ENCODE measurements at regions not wholly inside any gene's neighbourhood (a gene's known extent, or its start where the extent isn't known, plus 50 kb on each side); places are given as distances from the start of the nearest gene placed in this dataset.
A peak's percentile ranks its signal among the peaks of the same experiment; 100 is the strongest.

- ATAC-seq (no peak), DNase-seq (ENCODE audit: low spot score in 2 of 2) (peak in 1 of 2 donors; percentile 47)
- no peaks in the 10 kb centered on the region for H3K9me3 Mint-ChIP-seq
- no peak overlapping the region for H3K27ac Mint-ChIP-seq
- H3K36me3 Mint-ChIP-seq, result no peaks in the 10 kb centered on the region
These were observed 75.7 kb upstream of the OTOS start for GRCh38 chr2:240216167-240216566.

- Mint-ChIP-seq H3K36me3 (no peaks in the 10 kb centered on the region), H3K9me3 (no peaks in the 10 kb centered on the region), H3K27ac (no peak overlapping the region)
- ATAC-seq (peak in 1 of 2 donors; percentile 40), DNase-seq (ENCODE audit: low spot score in 2 of 2) (no peak)
These were observed 77.2 kb upstream of the OTOS start for GRCh38 chr2:240217431-240218301.

- H3K36me3 Mint-ChIP-seq, result no peaks in the 10 kb centered on the region
- no peak for DNase-seq (ENCODE audit: low spot score in 2 of 2)
- no peaks in the 10 kb centered on the region for H3K9me3 Mint-ChIP-seq
- H3K27ac Mint-ChIP-seq, result no peak overlapping the region
- no peak for ATAC-seq
These were observed 78.9 kb upstream of the OTOS start for GRCh38 chr2:240219208-240219890.

GRCh38 chr2:240220371-240220770 lies 79.9 kb upstream of the OTOS start:
- Mint-ChIP-seq H3K27ac (no peak overlapping the region), H3K9me3 (no peaks in the 10 kb centered on the region), H3K36me3 (no peaks in the 10 kb centered on the region)
- no peak for DNase-seq (ENCODE audit: low spot score in 2 of 2)
- no peak for ATAC-seq

- peaks cover 4% of the 10 kb centered on the region in 2 donors for H3K9me3 Mint-ChIP-seq
- H3K27ac Mint-ChIP-seq, result no peak overlapping the region
- no peak for DNase-seq (ENCODE audit: low spot score in 2 of 2)
- peaks cover 5 to 7% of the 10 kb centered on the region in 2 donors for H3K36me3 Mint-ChIP-seq
- no peak for ATAC-seq
These were observed 83.2 kb upstream of the OTOS start for GRCh38 chr2:240223631-240224030.

GRCh38 chr2:240224676-240225075 lies 84.2 kb upstream of the OTOS start:
- DNase-seq (ENCODE audit: low spot score in 2 of 2) (no peak), ATAC-seq (no peak)
- H3K9me3 Mint-ChIP-seq, result peaks cover 13% of the 10 kb centered on the region in 2 donors
- H3K27ac Mint-ChIP-seq, result no peak overlapping the region
- H3K36me3 Mint-ChIP-seq, result peaks cover 15 to 16% of the 10 kb centered on the region in 2 donors

- peaks cover 15 to 18% of the 10 kb centered on the region in 2 donors for H3K9me3 Mint-ChIP-seq
- DNase-seq (ENCODE audit: low spot score in 2 of 2) (no peak), ATAC-seq (no peak)
- H3K36me3 Mint-ChIP-seq, result peaks cover 19 to 20% of the 10 kb centered on the region in 2 donors
- H3K27ac Mint-ChIP-seq, result no peak overlapping the region
These were observed 84.7 kb upstream of the OTOS start for GRCh38 chr2:240225131-240225530.

GRCh38 chr2:240225660-240226475 lies 85.4 kb upstream of the OTOS start:
- Mint-ChIP-seq H3K27ac (no peak overlapping the region), H3K36me3 (peaks cover 19 to 20% of the 10 kb centered on the region in 2 donors)

GRCh38 chr2:240226672-240227537 lies 86.4 kb upstream of the OTOS start:
- DNase-seq (ENCODE audit: low spot score in 2 of 2) (peak in 1 of 2 donors; percentile 31), ATAC-seq (no peak)
- Mint-ChIP-seq H3K27ac (no peak overlapping the region), H3K9me3 (peaks cover 15 to 20% of the 10 kb centered on the region in 2 donors), H3K36me3 (peaks cover 19 to 20% of the 10 kb centered on the region in 2 donors)

More at GRCh38 chr2:240225660-240226475, 85.4 kb upstream of the OTOS start:
- peaks cover 15 to 20% of the 10 kb centered on the region in 2 donors for H3K9me3 Mint-ChIP-seq
- ATAC-seq (no peak), DNase-seq (ENCODE audit: low spot score in 2 of 2) (no peak)

GRCh38 chr2:240227538-240228428 lies 87.3 kb upstream of the OTOS start:
- H3K9me3 Mint-ChIP-seq, result peaks cover 15 to 20% of the 10 kb centered on the region in 2 donors
- H3K27ac Mint-ChIP-seq, result no peak overlapping the region
- ATAC-seq (no peak), DNase-seq (ENCODE audit: low spot score in 2 of 2) (peak in 1 of 2 donors; percentile 45)
- peaks cover 19 to 20% of the 10 kb centered on the region in 2 donors for H3K36me3 Mint-ChIP-seq

GRCh38 chr2:240229005-240229404 lies 88.5 kb upstream of the OTOS start:
- Mint-ChIP-seq H3K36me3 (peaks cover 19 to 20% of the 10 kb centered on the region in 2 donors), H3K27ac (no peak overlapping the region), H3K9me3 (peaks cover 15 to 20% of the 10 kb centered on the region in 2 donors)
- ATAC-seq, result no peak
- DNase-seq (ENCODE audit: low spot score in 2 of 2), result no peak

- no peak for DNase-seq (ENCODE audit: low spot score in 2 of 2)
These were observed 89.3 kb upstream of the OTOS start for GRCh38 chr2:240229603-240230235.

GRCh38 chr2:240230291-240230931 lies 90.0 kb upstream of the OTOS start:
- Mint-ChIP-seq H3K9me3 (peaks cover 15 to 20% of the 10 kb centered on the region in 2 donors), H3K27ac (no peak overlapping the region), H3K36me3 (peaks cover 19 to 20% of the 10 kb centered on the region in 2 donors)
- DNase-seq (ENCODE audit: low spot score in 2 of 2), result no peak
- ATAC-seq, result no peak

More at GRCh38 chr2:240229603-240230235, 89.3 kb upstream of the OTOS start:
- H3K36me3 Mint-ChIP-seq, result peaks cover 19 to 20% of the 10 kb centered on the region in 2 donors
- no peak for ATAC-seq
- peaks cover 15 to 20% of the 10 kb centered on the region in 2 donors for H3K9me3 Mint-ChIP-seq
- H3K27ac Mint-ChIP-seq, result peak overlapping the region in 1 of 2 donors; percentile 14

- H3K27ac Mint-ChIP-seq, result no peak overlapping the region
- ATAC-seq, result no peak
These were observed 91.4 kb upstream of the OTOS start for GRCh38 chr2:240231838-240232244.

More at GRCh38 chr2:240231838-240232244, 91.4 kb upstream of the OTOS start:
- H3K9me3 Mint-ChIP-seq, result peaks cover 15 to 20% of the 10 kb centered on the region in 2 donors
- peaks cover 19 to 20% of the 10 kb centered on the region in 2 donors for H3K36me3 Mint-ChIP-seq
- DNase-seq (ENCODE audit: low spot score in 2 of 2), result peak in 1 of 2 donors; percentile 35

Data from activated naive CD4-positive, alpha-beta T cell treated with anti-CD3 and anti-CD28 coated beads, Interleukin-2, amount 50 U/mL, for 72 hours (primary cell).